ENCODE measurements at regions not wholly inside any gene's neighbourhood (a gene's known extent, or its start where the extent isn't known, plus 50 kb on each side); places are given as distances from the start of the nearest gene placed in this dataset.
A peak's percentile ranks its signal among the peaks of the same experiment; 100 is the strongest.

- peak; percentile 65 for DNase-seq
These were observed 336.3 kb downstream of the TMEM121 start for GRCh38 chr14:105862581-105863239.

GRCh38 chr14:105863296-105864108 is 337.1 kb downstream of the TMEM121 start:
- no peak for DNase-seq

- no peak for DNase-seq
These were observed 337.7 kb downstream of the TMEM121 start for GRCh38 chr14:105864116-105864515.

- no peak for DNase-seq
These were observed 338.4 kb downstream of the TMEM121 start for GRCh38 chr14:105864651-105865265.

- DNase-seq, result peak; percentile 82
These were observed 339.0 kb downstream of the TMEM121 start for GRCh38 chr14:105865266-105865903.

- no peak for DNase-seq
These were observed 339.8 kb downstream of the TMEM121 start for GRCh38 chr14:105865904-105866840.

- no peak for DNase-seq
These were observed 340.5 kb downstream of the TMEM121 start for GRCh38 chr14:105866841-105867321.

GRCh38 chr14:105867961-105868599 is 341.7 kb downstream of the TMEM121 start:
- DNase-seq, result no peak

- DNase-seq, result no peak
These were observed 345.2 kb downstream of the TMEM121 start for GRCh38 chr14:105871590-105871989.

- no peak for DNase-seq
These were observed 347.6 kb downstream of the TMEM121 start for GRCh38 chr14:105873870-105874512.

- DNase-seq, result no peak
These were observed 349.8 kb downstream of the TMEM121 start for GRCh38 chr14:105876158-105876557.

- no peak for DNase-seq
These were observed 350.4 kb downstream of the TMEM121 start for GRCh38 chr14:105876829-105877228.

GRCh38 chr14:105877645-105878044 is 351.3 kb downstream of the TMEM121 start:
- DNase-seq, result no peak

- no peak for DNase-seq
These were observed 351.7 kb downstream of the TMEM121 start for GRCh38 chr14:105878125-105878524.

GRCh38 chr14:105878554-105878953 is 352.2 kb downstream of the TMEM121 start:
- no peak for DNase-seq

- DNase-seq, result no peak
These were observed 353.1 kb downstream of the TMEM121 start for GRCh38 chr14:105879503-105879866.

GRCh38 chr14:105879867-105880561 is 353.6 kb downstream of the TMEM121 start:
- no peak for DNase-seq

GRCh38 chr14:105880616-105881015 is 354.2 kb downstream of the TMEM121 start:
- DNase-seq, result no peak

- DNase-seq, result no peak
These were observed 354.9 kb downstream of the TMEM121 start for GRCh38 chr14:105881021-105881930.

Data from DMS79 treated with DMSO at 0.1 percent for 48 hours (cell line).